ENCODE measurements at regions not wholly inside any gene's neighbourhood (a gene's known extent, or its start where the extent isn't known, plus 50 kb on each side); places are given as distances from the start of the nearest gene placed in this dataset.

DNA sequence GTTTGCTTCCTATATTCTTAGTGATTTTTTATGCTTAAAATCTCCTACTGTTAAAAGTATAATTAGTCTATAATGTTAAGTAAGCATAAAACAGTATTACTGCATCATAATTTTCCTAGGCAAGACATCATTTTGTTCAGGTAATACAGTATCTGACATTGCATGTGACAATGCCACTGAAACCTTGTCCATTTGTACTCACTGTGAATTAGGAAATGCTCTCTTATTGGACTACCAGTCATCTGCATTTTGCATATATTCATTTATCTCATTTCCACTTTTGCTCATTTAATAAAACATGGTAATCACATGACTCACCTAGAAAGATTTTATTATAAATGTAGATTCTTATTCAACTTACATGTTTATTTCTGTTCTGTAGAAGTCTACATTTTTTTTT lies 379.1 kb downstream of the ETV1 start:
- TF ChIP-seq, protein P1, sequence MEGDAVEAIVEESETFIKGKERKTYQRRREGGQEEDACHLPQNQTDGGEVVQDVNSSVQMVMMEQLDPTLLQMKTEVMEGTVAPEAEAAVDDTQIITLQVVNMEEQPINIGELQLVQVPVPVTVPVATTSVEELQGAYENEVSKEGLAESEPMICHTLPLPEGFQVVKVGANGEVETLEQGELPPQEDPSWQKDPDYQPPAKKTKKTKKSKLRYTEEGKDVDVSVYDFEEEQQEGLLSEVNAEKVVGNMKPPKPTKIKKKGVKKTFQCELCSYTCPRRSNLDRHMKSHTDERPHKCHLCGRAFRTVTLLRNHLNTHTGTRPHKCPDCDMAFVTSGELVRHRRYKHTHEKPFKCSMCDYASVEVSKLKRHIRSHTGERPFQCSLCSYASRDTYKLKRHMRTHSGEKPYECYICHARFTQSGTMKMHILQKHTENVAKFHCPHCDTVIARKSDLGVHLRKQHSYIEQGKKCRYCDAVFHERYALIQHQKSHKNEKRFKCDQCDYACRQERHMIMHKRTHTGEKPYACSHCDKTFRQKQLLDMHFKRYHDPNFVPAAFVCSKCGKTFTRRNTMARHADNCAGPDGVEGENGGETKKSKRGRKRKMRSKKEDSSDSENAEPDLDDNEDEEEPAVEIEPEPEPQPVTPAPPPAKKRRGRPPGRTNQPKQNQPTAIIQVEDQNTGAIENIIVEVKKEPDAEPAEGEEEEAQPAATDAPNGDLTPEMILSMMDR (IDR thresholded peaks at IDR 0.05) = no peak

DNA sequence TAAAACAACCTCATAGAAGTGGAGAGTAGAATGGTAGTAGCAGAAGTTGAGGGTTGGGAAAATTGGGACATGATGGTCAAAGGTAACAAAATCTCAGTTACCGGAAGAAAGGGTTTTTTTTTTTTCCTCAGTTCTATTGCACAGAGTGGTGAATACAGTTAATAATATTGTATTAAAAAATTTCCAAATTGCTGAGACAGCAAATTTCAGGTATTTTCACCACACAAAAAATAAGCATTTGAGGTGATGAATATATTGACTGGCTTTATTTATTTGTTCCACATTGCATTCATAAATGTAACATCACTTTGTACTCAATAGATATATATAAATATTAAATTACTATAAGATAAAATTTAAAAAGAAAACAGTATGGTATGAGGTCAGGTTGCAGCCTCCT lies 373.8 kb downstream of the ETV1 start:
- TF ChIP-seq, protein P1 (IDR thresholded peaks at IDR 0.05) = no peak

- TF ChIP-seq, protein P1 (IDR thresholded peaks at IDR 0.05) = no peak
Observed at GRCh38 chr7:13627455-13627854, 362.0 kb downstream of the ETV1 start.

DNA sequence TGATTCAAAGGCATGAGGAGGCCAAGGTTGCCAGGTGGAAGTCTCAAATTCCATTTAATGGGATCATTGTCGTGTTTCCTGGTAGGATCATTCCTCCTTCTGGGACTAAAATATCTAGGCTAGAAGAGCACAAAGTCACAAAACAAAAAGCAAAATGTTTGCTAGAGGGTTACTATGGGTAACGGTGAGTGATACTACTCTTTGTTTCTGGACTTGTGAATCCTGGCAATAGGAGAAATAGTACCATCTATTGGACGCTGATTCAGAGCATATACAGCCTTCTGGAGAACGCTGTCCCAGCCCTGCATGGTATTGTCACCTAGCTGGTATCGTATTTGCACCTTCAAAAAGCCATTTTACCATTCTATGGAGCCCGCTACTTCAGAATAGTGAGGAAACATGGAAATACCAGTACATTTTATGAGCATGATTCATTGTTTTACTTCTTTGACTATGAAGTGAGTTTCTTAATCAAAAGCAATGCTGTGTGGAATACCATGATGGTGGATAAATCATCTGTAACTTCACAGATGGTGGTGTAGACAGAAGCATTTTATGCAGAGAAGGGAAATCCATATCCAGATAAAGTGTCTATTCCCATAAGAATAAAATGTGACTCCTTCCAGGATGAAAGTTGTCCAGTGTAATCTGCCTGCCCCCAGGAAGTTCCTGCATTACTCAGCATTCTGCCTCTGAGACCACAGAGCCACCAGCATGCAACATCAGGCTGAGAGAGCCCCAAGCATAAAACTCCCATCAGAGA lies 361.0 kb downstream of the ETV1 start:
- TF ChIP-seq, protein P1 (IDR thresholded peaks at IDR 0.05) = no peak

DNA sequence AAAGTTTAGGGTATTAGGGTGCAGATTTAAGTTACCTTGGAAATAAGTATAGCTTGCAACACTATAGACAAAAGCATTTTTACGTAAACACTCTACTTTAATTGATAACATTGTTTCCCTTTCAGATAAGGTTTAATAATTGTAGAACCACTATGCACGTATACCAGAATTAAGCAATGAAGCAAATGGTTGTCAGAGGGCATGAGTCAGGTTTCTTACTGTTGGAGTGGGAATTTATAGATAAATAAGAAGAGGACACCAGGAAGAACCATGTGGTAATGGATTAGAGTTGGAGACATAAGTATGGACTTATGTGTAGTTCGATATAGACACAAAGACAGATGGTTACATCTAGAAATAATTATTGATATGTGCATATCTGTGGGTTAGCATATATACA lies 355.6 kb downstream of the ETV1 start:
- TF ChIP-seq, protein P1 (IDR thresholded peaks at IDR 0.05) = no peak

DNA sequence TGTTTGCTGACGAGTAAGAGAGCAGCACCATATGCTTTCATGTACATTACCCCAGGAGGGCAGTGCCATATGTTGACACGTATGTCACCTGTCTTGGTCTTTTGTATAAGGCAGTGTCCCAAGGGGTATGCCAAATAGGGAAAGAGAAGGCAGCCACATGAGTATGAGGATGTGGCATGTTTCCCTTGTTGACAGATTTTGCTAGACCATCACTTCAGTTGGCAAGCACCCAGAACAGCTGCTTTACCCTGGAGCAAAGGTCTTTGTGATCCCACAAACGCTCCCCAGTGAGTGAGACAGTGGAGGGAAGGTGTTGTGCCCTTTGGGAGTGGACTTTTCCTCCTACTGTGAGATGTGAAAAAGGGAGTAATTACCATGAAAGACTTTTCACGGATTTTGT lies 350.1 kb downstream of the ETV1 start:
- TF ChIP-seq, protein P1 (IDR thresholded peaks at IDR 0.05) = no peak

- TF ChIP-seq, protein P1 (IDR thresholded peaks at IDR 0.05) = no peak
Observed at GRCh38 chr7:13641714-13642113, 347.8 kb downstream of the ETV1 start.

DNA sequence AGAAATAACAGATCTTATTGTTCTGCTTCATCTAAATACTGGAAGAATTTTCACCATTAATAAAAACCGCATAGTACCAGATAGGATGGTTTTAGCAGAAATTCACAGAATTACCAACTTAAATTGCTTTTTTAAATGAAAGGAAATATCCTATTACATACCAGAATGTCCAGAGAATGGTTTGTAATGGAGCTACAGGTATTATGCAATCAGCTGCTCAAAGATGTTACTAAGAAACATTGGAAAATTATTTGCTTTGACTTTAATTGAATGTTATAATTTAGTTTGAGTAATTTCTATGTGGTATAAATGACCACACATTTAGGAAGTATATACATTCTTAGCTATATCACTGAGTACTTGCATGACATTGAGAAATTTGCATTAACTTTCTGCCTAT lies 338.3 kb downstream of the ETV1 start:
- TF ChIP-seq, protein P1 (IDR thresholded peaks at IDR 0.05) = no peak

All from LNCAP (cell line).